ENCODE measurements at regions not wholly inside any gene's neighbourhood (a gene's known extent, or its start where the extent isn't known, plus 50 kb on each side); places are given as distances from the start of the nearest gene placed in this dataset.

DNA sequence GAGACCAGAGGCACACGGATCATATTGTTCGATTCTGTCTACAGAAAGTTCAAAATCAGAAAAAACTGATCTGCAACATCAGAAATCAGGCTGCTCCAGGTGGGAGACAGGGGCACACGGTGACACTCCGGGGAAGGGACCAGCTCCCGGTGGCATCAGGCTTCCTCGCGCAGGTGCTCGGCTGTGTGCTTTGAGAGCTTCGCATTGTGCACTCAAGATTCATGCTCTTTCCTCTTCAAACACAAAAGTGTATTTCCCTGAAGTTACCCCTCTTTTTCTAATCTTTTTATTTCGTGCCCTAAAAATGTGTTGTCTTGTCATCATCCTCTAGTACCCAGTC lies 108.1 kb downstream of the DLL1 start:
- TF ChIP-seq SIN3A (IDR thresholded peaks at IDR 0.05; ENCODE audit: borderline replicate concordance, insufficient read depth, low read length) (no peak), TAF1 (IDR thresholded peaks at IDR 0.05; ENCODE audit: borderline replicate concordance, insufficient read depth, low read length) (no peak)
